ENCODE measurements at regions not wholly inside any gene's neighbourhood (a gene's known extent, or its start where the extent isn't known, plus 50 kb on each side); places are given as distances from the start of the nearest gene placed in this dataset.

DNA sequence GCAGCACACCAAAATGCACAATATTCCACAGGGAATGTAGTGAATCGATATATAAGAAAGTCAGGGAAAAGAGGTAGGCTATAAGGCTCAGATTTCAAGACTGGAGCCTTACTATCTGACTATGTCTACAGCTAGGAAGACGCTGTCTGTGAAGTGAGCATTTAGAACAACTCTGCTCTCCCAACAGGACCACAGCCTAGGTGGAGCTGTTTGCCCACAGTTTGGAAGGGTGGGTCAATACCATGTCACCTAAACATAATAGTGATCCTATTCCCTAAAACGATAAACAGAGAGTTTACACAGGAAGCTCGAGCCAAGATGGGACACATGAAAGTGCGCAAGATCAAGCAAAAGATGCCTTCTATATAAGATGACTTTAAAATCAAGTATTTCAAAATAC lies 2486.0 kb upstream of the PCDH20 start:
- no peak for ATAC-seq
- TF ChIP-seq PPARA (CRISPR knock-in tag; IDR thresholded peaks at IDR 0.05; ENCODE audit: borderline replicate concordance) (no peak), ZNF70 (CRISPR knock-in tag; IDR thresholded peaks at IDR 0.05) (no peak), CSRNP3 (CRISPR knock-in tag; IDR thresholded peaks at IDR 0.05) (no peak), TOX (CRISPR knock-in tag; IDR thresholded peaks at IDR 0.05; ENCODE audit: borderline replicate concordance) (no peak)

DNA sequence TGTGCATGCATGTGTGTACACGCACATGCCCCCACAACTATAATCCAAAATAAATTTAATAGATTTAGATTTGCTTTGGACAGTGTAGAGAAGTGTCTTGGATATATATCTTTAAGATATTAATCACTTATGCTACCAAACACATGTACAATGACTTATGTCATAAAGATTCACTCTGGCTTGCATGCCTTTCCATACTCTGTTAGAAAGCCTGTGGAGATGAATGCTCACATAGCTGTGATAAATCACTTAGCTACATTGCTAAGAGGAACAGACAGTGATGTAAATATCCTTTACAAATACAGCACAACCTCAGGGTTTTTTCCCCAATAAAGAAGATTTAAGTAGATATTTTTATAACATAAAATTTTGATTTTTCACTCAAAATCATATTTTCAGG lies 2484.8 kb upstream of the PCDH20 start:
- TF ChIP-seq ZNF70 (CRISPR knock-in tag; IDR thresholded peaks at IDR 0.05) (no peak), CREB5 (CRISPR knock-in tag; IDR thresholded peaks at IDR 0.05; ENCODE audit: low read depth) (no peak), GLIS3 (CRISPR knock-in tag; IDR thresholded peaks at IDR 0.05) (no peak), ZFP3 (CRISPR knock-in tag; IDR thresholded peaks at IDR 0.05) (no peak), ZNF565 (CRISPR knock-in tag; conservative IDR thresholded peaks at IDR 0.05; ENCODE audit: low read depth) (no peak), PPARA (CRISPR knock-in tag; IDR thresholded peaks at IDR 0.05; ENCODE audit: borderline replicate concordance) (no peak), SNAI2 (CRISPR knock-in tag; IDR thresholded peaks at IDR 0.05) (no peak), CSRNP3 (CRISPR knock-in tag; IDR thresholded peaks at IDR 0.05) (no peak), OSR1 (CRISPR knock-in tag; IDR thresholded peaks at IDR 0.05) (no peak), ARNTL (CRISPR knock-in tag; IDR thresholded peaks at IDR 0.05; ENCODE audit: borderline replicate concordance, low read depth) (no peak), ZNF8 (CRISPR knock-in tag; IDR thresholded peaks at IDR 0.05) (no peak), ZFP30 (CRISPR knock-in tag; IDR thresholded peaks at IDR 0.05) (no peak)
- no peak for ATAC-seq

DNA sequence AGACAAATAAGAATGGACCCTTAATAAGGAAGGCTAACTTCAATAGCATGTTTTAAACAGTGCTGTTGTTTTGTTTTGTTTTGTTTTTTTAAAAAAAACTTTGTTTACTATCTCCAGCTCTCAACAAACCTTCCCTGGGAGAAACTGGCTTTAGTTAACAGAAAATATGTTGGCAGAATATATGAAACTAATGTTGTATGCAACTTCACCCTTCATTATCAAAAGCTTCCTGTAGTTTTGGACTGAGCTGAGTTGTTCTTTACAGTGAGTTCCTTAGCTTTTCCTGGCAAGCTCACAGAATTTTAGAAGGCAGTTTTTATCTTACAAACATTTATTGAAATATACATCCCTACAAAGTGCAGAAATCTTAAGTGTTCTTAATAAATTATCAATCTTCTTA lies 2480.7 kb upstream of the PCDH20 start:
- no peak for ATAC-seq
- TF ChIP-seq SNAI2 (CRISPR knock-in tag; IDR thresholded peaks at IDR 0.05), result no peak
- TF ChIP-seq, protein P1, sequence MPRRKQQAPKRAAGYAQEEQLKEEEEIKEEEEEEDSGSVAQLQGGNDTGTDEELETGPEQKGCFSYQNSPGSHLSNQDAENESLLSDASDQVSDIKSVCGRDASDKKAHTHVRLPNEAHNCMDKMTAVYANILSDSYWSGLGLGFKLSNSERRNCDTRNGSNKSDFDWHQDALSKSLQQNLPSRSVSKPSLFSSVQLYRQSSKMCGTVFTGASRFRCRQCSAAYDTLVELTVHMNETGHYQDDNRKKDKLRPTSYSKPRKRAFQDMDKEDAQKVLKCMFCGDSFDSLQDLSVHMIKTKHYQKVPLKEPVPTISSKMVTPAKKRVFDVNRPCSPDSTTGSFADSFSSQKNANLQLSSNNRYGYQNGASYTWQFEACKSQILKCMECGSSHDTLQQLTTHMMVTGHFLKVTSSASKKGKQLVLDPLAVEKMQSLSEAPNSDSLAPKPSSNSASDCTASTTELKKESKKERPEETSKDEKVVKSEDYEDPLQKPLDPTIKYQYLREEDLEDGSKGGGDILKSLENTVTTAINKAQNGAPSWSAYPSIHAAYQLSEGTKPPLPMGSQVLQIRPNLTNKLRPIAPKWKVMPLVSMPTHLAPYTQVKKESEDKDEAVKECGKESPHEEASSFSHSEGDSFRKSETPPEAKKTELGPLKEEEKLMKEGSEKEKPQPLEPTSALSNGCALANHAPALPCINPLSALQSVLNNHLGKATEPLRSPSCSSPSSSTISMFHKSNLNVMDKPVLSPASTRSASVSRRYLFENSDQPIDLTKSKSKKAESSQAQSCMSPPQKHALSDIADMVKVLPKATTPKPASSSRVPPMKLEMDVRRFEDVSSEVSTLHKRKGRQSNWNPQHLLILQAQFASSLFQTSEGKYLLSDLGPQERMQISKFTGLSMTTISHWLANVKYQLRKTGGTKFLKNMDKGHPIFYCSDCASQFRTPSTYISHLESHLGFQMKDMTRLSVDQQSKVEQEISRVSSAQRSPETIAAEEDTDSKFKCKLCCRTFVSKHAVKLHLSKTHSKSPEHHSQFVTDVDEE (CRISPR knock-in tag; IDR thresholded peaks at IDR 0.05), result no peak
- no peak for TF ChIP-seq TCF4 (CRISPR knock-in tag; IDR thresholded peaks at IDR 0.05; ENCODE audit: borderline replicate concordance)
- no peak for TF ChIP-seq ISL1 (CRISPR knock-in tag; IDR thresholded peaks at IDR 0.05)
- no peak for TF ChIP-seq ZC3H10 (CRISPR knock-in tag; IDR thresholded peaks at IDR 0.05)
- TF ChIP-seq POU6F1 (CRISPR knock-in tag; IDR thresholded peaks at IDR 0.05; ENCODE audit: borderline replicate concordance, low read depth), result no peak
- TF ChIP-seq ESRRG (CRISPR knock-in tag; IDR thresholded peaks at IDR 0.05), result no peak
- no peak for TF ChIP-seq CREB5 (CRISPR knock-in tag; IDR thresholded peaks at IDR 0.05; ENCODE audit: low read depth)
- TF ChIP-seq RARB (CRISPR knock-in tag; IDR thresholded peaks at IDR 0.05), result no peak
- TF ChIP-seq CSRNP3 (CRISPR knock-in tag; IDR thresholded peaks at IDR 0.05), result no peak
- TF ChIP-seq PATZ1 (CRISPR knock-in tag; IDR thresholded peaks at IDR 0.05; ENCODE audit: borderline replicate concordance), result no peak
- TF ChIP-seq CSDC2 (CRISPR knock-in tag; IDR thresholded peaks at IDR 0.05), result no peak
- TF ChIP-seq ZFP30 (CRISPR knock-in tag; IDR thresholded peaks at IDR 0.05), result no peak
- TF ChIP-seq TOX (CRISPR knock-in tag; IDR thresholded peaks at IDR 0.05; ENCODE audit: borderline replicate concordance), result no peak
- TF ChIP-seq ZNF70 (CRISPR knock-in tag; IDR thresholded peaks at IDR 0.05), result no peak
- no peak for TF ChIP-seq OSR1 (CRISPR knock-in tag; IDR thresholded peaks at IDR 0.05)
- TF ChIP-seq ZNF565 (CRISPR knock-in tag; conservative IDR thresholded peaks at IDR 0.05; ENCODE audit: low read depth), result no peak
- no peak for TF ChIP-seq BACH2 (CRISPR knock-in tag; IDR thresholded peaks at IDR 0.05; ENCODE audit: borderline replicate concordance)
